ENCODE measurements at regions not wholly inside any gene's neighbourhood (a gene's known extent, or its start where the extent isn't known, plus 50 kb on each side); places are given as distances from the start of the nearest gene placed in this dataset.
A peak's percentile ranks its signal among the peaks of the same experiment; 100 is the strongest.
"Not testable (repeated sequence)": the region's sequence is repeated elsewhere in the genome, so short reads cannot be mapped to it uniquely, and the experiment has no call there.

GRCh38 chr2:2773692-2774091, 442.6 kb upstream of the MYT1L start:
- no peak for DNase-seq (ENCODE audit: low spot score in 2 of 2)
- intact Hi-C loops (cut with DNase I) = no loop called here
- no peak overlapping the region for H3K4me3 ChIP-seq
- no peaks in the 10 kb centered on the region for H3K36me3 ChIP-seq
- H3K4me1 ChIP-seq = no peaks in the 10 kb centered on the region
- H3K27me3 ChIP-seq = no peaks in the 10 kb centered on the region
- no peak for TF ChIP-seq CTCF (IDR thresholded peaks at IDR 0.05)
- no peak overlapping the region for H3K27ac ChIP-seq
- no peaks in the 10 kb centered on the region for H3K9me3 ChIP-seq

GRCh38 chr2:2773080-2773479, 442.0 kb upstream of the MYT1L start:
- H3K27ac ChIP-seq; H3K36me3 ChIP-seq; intact Hi-C loops (cut with DNase I); H3K27me3 ChIP-seq; H3K4me1 ChIP-seq; H3K4me3 ChIP-seq; H3K9me3 ChIP-seq; DNase-seq (ENCODE audit: low spot score in 2 of 2): not testable (repeated sequence)

- TF ChIP-seq CTCF (IDR thresholded peaks at IDR 0.05) = no peak
- Histone ChIP-seq H3K9me3 (no peaks in the 10 kb centered on the region), H3K4me1 (no peaks in the 10 kb centered on the region), H3K27me3 (no peaks in the 10 kb centered on the region), H3K36me3 (no peaks in the 10 kb centered on the region), H3K4me3 (no peak overlapping the region), H3K27ac (no peak overlapping the region)
- intact Hi-C loops (cut with DNase I) = no loop called here
- no peak for DNase-seq (ENCODE audit: low spot score in 2 of 2)
Measured at GRCh38 chr2:2771721-2772411, 440.8 kb upstream of the MYT1L start.

- Histone ChIP-seq H3K27ac (no peak overlapping the region), H3K36me3 (no peaks in the 10 kb centered on the region), H3K9me3 (no peaks in the 10 kb centered on the region), H3K4me3 (peak overlapping the region in 1 of 2 donors; percentile 13), H3K27me3 (no peaks in the 10 kb centered on the region), H3K4me1 (no peaks in the 10 kb centered on the region)
- no peak for DNase-seq (ENCODE audit: low spot score in 2 of 2)
- intact Hi-C loops (cut with DNase I) = no loop called here
- peak in 1 of 3 experiments; percentile 17 for TF ChIP-seq CTCF (IDR thresholded peaks at IDR 0.05)
Measured at GRCh38 chr2:2769481-2770431, 438.7 kb upstream of the MYT1L start.

GRCh38 chr2:2768476-2768875, 437.4 kb upstream of the MYT1L start:
- DNase-seq (ENCODE audit: low spot score in 2 of 2) = no peak

More at GRCh38 chr2:2768476-2768875, 437.4 kb upstream of the MYT1L start:
- intact Hi-C loops (cut with DNase I) = no loop called here
- no peaks in the 10 kb centered on the region for H3K27me3 ChIP-seq
- no peaks in the 10 kb centered on the region for H3K9me3 ChIP-seq
- no peaks in the 10 kb centered on the region for H3K36me3 ChIP-seq
- no peak overlapping the region for H3K27ac ChIP-seq
- H3K4me3 ChIP-seq = no peak overlapping the region
- no peaks in the 10 kb centered on the region for H3K4me1 ChIP-seq
- no peak for TF ChIP-seq CTCF (IDR thresholded peaks at IDR 0.05)
